GM19372 (cell line): ENCODE measurements at regions not wholly inside any gene's neighbourhood (a gene's known extent, or its start where the extent isn't known, plus 50 kb on each side); places are given as distances from the start of the nearest gene placed in this dataset.
"Not testable (repeated sequence)": the region's sequence is repeated elsewhere in the genome, so short reads cannot be mapped to it uniquely, and the experiment has no call there.

Experiments used
- ATAC-seq: cut with Tn5 transposase; IDR thresholded peaks from one replicate; pipeline ENCODE4 v1.9.1; 2021; ENCODE audit warnings: mild to moderate bottlenecking, low read depth, moderate library complexity; ENCODE audit not compliant: unreplicated experiment

GRCh38 chrX:13478740-13479451, 90.5 kb upstream of the EGFL6 start:
- no peak for ATAC-seq

GRCh38 chrX:13476384-13476783, 93.0 kb upstream of the EGFL6 start:
- ATAC-seq, result no peak

GRCh38 chrX:13474164-13474516, 95.3 kb upstream of the EGFL6 start:
- peak; percentile 42 for ATAC-seq

GRCh38 chrX:13473442-13474163, 95.8 kb upstream of the EGFL6 start:
- peak; percentile 86 for ATAC-seq

- ATAC-seq, result no peak
Observed at GRCh38 chrX:13472975-13473374, 96.4 kb upstream of the EGFL6 start.

GRCh38 chrX:13471269-13471668, 98.1 kb upstream of the EGFL6 start:
- no peak for ATAC-seq

- ATAC-seq, result no peak
Observed at GRCh38 chrX:13470685-13470977, 98.8 kb upstream of the EGFL6 start.

- ATAC-seq, result no peak
Observed at GRCh38 chrX:13469963-13470684, 99.3 kb upstream of the EGFL6 start.

- no peak for ATAC-seq
Observed at GRCh38 chrX:13468096-13468495, 101.3 kb upstream of the EGFL6 start.

GRCh38 chrX:13467243-13467642, 102.2 kb upstream of the EGFL6 start:
- ATAC-seq, result no peak

- ATAC-seq, result no peak
Observed at GRCh38 chrX:13464599-13465275, 104.7 kb upstream of the EGFL6 start.

- no peak for ATAC-seq
Observed at GRCh38 chrX:13463608-13464007, 105.8 kb upstream of the EGFL6 start.

- ATAC-seq, result no peak
Observed at GRCh38 chrX:13452283-13452682, 117.1 kb upstream of the EGFL6 start.

- no peak for ATAC-seq
Observed at GRCh38 chrX:13449441-13449840, 120.0 kb upstream of the EGFL6 start.

GRCh38 chrX:13448941-13449340, 120.5 kb upstream of the EGFL6 start:
- no peak for ATAC-seq

- not testable (repeated sequence) for ATAC-seq
Observed at GRCh38 chrX:13441608-13442007, 121.8 kb upstream of the ATXN3L start.

- ATAC-seq, result no peak
Observed at GRCh38 chrX:13440176-13440575, 120.3 kb upstream of the ATXN3L start.

GRCh38 chrX:13433298-13433605, 113.4 kb upstream of the ATXN3L start:
- ATAC-seq, result no peak

- no peak for ATAC-seq
Observed at GRCh38 chrX:13432414-13433297, 112.8 kb upstream of the ATXN3L start.

GRCh38 chrX:13430136-13430827, 110.4 kb upstream of the ATXN3L start:
- no peak for ATAC-seq
